Subcutaneous abdominal adipose tissue (tissue), 5 donors: ENCODE measurements at regions not wholly inside any gene's neighbourhood (a gene's known extent, or its start where the extent isn't known, plus 50 kb on each side); places are given as distances from the start of the nearest gene placed in this dataset.

ENCODE experiments used
- H3K27ac ChIP-seq: one replicate; pipeline ENCODE4 v1.7.0; 2013; ENCODE audit warnings: low read depth, mild to moderate bottlenecking, inconsistent platforms, low read length, moderate library complexity
- H3K27me3 ChIP-seq, 5 donors: one replicate each; pipeline ENCODE4 v1.7.0; 2013; ENCODE audit warnings: low read length in 5 of 5, inconsistent platforms in 1 of 5; ENCODE audit not compliant: control insufficient read depth in 5 of 5, insufficient read depth in 4 of 5
- H3K36me3 ChIP-seq, 5 donors: one replicate each; pipeline ENCODE4 v1.7.0; 2013; ENCODE audit warnings: low read length in 5 of 5; ENCODE audit not compliant: control insufficient read depth in 5 of 5, insufficient read depth in 5 of 5
- H3K4me1 ChIP-seq, 5 donors: one replicate each; pipeline ENCODE4 v1.7.0; 2013; ENCODE audit warnings: low read length in 5 of 5, mild to moderate bottlenecking in 3 of 5, moderate library complexity in 1 of 5; ENCODE audit not compliant: control insufficient read depth in 5 of 5, insufficient read depth in 5 of 5
- H3K4me3 ChIP-seq, 5 donors: one replicate each; pipeline ENCODE4 v1.7.0; 2013; ENCODE audit warnings: low read length in 5 of 5, low read depth in 1 of 5
- H3K9ac ChIP-seq, 5 donors: one replicate each; pipeline ENCODE4 v1.7.0; 2013; ENCODE audit warnings: low read length in 5 of 5, mild to moderate bottlenecking in 4 of 5, moderate library complexity in 3 of 5
- H3K9me3 ChIP-seq, 5 donors: one replicate each; pipeline ENCODE4 v1.7.0; 2013; ENCODE audit warnings: low read length in 5 of 5; ENCODE audit not compliant: control insufficient read depth in 5 of 5
- donor health status: healthy.
- donor health status: healthy.
- donor health status: healthy.
- donor health status: healthy.
- donor health status: healthy.

DNA sequence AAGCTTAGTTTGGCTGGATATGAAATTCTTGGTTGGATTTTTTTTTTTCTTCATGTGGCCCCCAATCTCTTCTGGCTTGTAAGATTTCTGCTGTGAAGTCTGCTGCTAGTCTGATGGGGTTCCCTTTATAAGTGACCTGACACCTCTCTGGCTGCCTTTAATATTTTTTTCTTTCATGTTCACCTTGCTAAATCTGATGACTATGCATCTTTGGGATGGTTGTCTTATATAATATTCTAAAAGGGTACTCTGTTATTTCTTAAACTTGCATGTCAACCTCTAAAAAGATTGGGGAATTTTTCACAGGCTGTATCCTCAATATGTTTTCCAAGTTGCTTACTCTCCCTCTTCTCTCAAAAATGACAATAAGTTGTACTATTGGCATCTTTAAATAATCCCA lies 500.0 kb downstream of the CAAP1 start:
- no peaks in the 10 kb centered on the region for H3K27me3 ChIP-seq
- peaks cover 0 to 19% (median 10%) of the 10 kb centered on the region in 5 donors for H3K9me3 ChIP-seq
- H3K9ac ChIP-seq: no peak overlapping the region
- no peak overlapping the region for H3K27ac ChIP-seq
- no peaks in the 10 kb centered on the region for H3K36me3 ChIP-seq
- no peaks in the 10 kb centered on the region for H3K4me1 ChIP-seq
- H3K4me3 ChIP-seq: no peak overlapping the region

DNA sequence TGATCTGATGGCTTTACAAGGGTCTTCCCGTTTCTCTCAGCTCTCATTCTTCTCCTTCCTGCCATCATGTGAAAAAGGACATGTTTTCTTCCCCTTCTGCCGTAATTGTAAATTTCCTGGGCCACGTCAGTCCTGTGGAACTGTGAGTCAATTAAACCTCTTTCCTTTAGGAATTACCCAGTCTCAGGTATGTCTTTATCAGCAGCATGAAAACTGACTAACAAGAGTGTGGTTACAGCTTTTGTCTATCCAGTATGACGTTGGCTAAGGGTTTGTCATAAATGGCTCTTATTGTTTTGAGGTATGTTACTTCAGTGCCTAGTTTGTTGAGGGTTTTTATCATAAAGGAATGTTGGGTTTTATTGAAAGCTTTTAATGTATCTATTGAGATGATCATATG lies 501.6 kb downstream of the CAAP1 start:
- H3K9ac ChIP-seq: no peak overlapping the region
- H3K27ac ChIP-seq: no peak overlapping the region
- no peak overlapping the region for H3K4me3 ChIP-seq
- H3K36me3 ChIP-seq: no peaks in the 10 kb centered on the region
- no peaks in the 10 kb centered on the region for H3K4me1 ChIP-seq
- H3K27me3 ChIP-seq: no peaks in the 10 kb centered on the region
- H3K9me3 ChIP-seq: peaks cover 0 to 19% (median 10%) of the 10 kb centered on the region in 5 donors

DNA sequence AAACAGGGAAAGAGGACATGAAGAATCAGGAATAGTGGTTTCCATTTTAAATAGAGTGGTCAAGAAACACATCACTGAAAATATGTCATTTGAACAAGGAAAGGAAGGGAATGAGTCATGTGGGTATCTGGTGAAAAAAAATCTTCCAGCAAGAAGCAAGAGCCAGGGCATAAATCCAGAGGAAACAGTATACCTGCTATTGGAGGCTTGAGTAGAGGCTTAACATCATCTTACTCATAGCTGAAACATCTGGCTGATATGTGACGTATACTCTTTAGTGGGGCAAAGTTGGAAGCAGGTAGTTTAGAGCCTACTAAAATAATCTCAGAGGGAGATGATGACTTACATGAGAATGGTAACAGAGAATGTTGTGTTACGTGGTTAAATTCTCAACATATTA lies 517.2 kb downstream of the CAAP1 start:
- Histone ChIP-seq H3K4me3 (no peak overlapping the region), H3K9ac (no peak overlapping the region), H3K4me1 (no peaks in the 10 kb centered on the region), H3K9me3 (no peaks in the 10 kb centered on the region), H3K27ac (no peak overlapping the region), H3K36me3 (no peaks in the 10 kb centered on the region), H3K27me3 (no peaks in the 10 kb centered on the region)

DNA sequence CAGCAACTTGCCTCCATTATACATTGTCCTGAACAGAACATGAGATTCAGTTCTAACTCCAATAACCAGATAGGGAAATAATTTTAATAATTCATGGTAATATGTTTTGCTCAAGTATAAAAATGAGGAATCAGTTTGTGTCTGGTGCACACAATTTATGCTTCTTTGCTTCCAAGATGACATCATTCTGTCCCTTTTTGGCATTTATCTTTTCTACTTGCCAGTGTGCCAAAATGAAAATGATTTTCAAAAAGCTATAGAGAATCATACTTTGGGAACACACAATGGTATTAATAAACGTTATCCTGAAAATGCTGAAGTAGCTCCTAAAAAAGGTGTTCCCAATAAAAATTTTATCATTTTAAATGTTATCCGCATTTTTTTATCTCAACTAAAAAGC lies 519.0 kb downstream of the CAAP1 start:
- no peaks in the 10 kb centered on the region for H3K27me3 ChIP-seq
- no peaks in the 10 kb centered on the region for H3K9me3 ChIP-seq
- H3K4me1 ChIP-seq: no peaks in the 10 kb centered on the region
- no peak overlapping the region for H3K9ac ChIP-seq
- H3K4me3 ChIP-seq: no peak overlapping the region
- H3K27ac ChIP-seq: no peak overlapping the region
- H3K36me3 ChIP-seq: no peaks in the 10 kb centered on the region

DNA sequence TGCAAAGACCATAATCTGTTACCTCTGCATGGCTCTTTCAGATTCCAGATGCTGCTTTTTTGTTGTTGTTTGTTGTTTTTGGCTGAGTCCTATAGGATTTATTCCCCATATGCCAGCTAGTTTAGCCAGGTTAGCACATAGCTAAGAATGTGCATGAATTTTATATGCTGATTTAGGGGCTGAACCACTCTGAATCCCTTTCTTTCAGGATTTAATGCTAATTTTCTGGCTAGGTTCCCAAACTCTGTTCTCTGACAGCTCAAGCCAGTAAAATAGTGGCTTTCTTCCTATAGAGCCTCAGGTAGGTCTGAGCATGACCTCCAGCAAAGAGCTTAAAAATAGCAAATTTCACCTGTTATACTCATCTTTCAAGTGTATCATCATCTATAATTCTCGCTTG lies 521.4 kb downstream of the CAAP1 start:
- Histone ChIP-seq H3K4me3 (no peak overlapping the region), H3K36me3 (no peaks in the 10 kb centered on the region), H3K27me3 (no peaks in the 10 kb centered on the region), H3K4me1 (no peaks in the 10 kb centered on the region), H3K9ac (no peak overlapping the region), H3K27ac (no peak overlapping the region), H3K9me3 (no peaks in the 10 kb centered on the region)

DNA sequence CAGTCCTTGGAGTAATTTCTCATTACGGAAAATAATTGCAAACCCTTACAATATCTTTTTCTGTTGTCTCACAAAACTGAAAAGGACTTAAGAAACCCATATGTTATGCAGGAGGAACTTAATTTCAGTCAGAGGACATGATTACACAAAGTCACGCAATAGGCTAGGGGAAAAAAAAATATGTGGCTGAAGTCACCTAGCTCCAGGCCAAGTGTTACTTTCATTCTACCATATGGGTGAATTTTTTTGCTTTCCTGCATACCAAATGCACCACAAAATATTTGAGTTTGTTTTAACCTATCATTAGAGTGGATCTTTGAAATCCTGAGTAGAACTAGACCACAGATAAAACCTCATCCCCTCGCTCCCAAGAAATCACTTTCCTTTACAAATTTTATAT lies 523.5 kb downstream of the CAAP1 start:
- no peaks in the 10 kb centered on the region for H3K4me1 ChIP-seq
- no peaks in the 10 kb centered on the region for H3K9me3 ChIP-seq
- no peaks in the 10 kb centered on the region for H3K27me3 ChIP-seq
- no peak overlapping the region for H3K9ac ChIP-seq
- H3K4me3 ChIP-seq: no peak overlapping the region
- no peak overlapping the region for H3K27ac ChIP-seq
- H3K36me3 ChIP-seq: no peaks in the 10 kb centered on the region

DNA sequence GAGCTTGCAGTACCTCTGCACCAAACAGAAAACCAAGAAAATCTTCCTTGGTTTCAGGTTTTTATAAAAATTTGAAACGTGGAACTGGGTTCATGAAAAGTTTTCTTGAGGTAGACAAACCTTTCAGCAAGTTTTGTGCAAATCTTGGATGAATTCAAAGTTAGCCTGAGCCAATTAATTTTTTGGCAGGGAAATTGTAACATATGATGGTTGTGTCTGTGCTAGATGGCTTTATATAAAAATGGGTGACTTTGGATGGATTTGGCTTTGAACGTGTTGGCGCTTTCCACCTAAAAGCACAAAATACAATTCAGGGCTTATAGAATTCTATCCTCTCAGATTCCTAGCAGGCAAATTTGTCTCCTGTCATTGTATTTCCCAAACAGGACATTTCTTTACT lies 524.4 kb downstream of the CAAP1 start:
- H3K9ac ChIP-seq: no peak overlapping the region
- no peaks in the 10 kb centered on the region for H3K9me3 ChIP-seq
- no peaks in the 10 kb centered on the region for H3K4me1 ChIP-seq
- no peak overlapping the region for H3K27ac ChIP-seq
- no peak overlapping the region for H3K4me3 ChIP-seq
- H3K27me3 ChIP-seq: no peaks in the 10 kb centered on the region
- H3K36me3 ChIP-seq: no peaks in the 10 kb centered on the region

DNA sequence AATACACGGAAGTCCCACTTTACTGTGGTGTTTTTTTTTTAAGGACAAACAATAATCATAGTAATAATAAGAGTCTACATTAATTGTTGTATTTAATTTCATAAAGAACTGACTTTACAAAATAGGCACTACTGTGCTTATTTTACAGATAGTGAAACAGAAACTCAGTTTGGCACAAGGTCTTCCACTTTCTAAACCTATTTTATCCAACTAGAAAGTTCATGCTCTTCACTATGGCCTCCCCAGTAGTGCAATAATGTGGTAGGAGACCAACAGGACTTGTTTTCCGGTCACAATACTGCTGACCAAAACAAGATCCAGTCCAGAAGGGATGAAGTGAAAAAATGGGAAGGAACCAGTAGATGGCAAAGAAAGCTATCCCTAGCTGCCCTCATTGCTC lies 531.6 kb downstream of the CAAP1 start:
- H3K4me1 ChIP-seq: no peaks in the 10 kb centered on the region
- H3K9me3 ChIP-seq: no peaks in the 10 kb centered on the region
- no peak overlapping the region for H3K4me3 ChIP-seq

DNA sequence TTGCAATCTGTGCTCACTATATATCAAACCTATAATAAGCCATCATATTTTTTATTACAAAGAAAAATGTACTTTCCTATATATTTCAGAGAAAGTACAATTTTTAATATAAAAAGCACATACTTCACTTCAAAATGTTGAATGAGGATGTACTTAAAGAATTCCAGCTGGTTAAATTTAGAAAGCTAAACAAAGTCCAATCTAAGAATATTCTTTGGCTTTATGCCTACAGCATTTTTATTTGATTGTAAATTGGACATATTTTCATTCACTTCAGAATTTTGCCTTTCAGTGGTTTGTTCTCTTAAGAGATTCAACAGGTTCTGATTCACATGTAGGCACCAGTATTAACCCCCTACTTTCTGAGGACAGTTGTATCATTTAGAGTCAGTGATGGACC lies 533.8 kb downstream of the CAAP1 start:
- Histone ChIP-seq H3K4me1 (no peaks in the 10 kb centered on the region), H3K9me3 (no peaks in the 10 kb centered on the region), H3K4me3 (no peak overlapping the region), H3K36me3 (no peaks in the 10 kb centered on the region), H3K27me3 (no peaks in the 10 kb centered on the region), H3K27ac (no peak overlapping the region), H3K9ac (no peak overlapping the region)

More for the DNA sequence above, 531.6 kb downstream of the CAAP1 start:
- no peak overlapping the region for H3K27ac ChIP-seq
- H3K27me3 ChIP-seq: no peaks in the 10 kb centered on the region
- no peaks in the 10 kb centered on the region for H3K36me3 ChIP-seq
- no peak overlapping the region for H3K9ac ChIP-seq

DNA sequence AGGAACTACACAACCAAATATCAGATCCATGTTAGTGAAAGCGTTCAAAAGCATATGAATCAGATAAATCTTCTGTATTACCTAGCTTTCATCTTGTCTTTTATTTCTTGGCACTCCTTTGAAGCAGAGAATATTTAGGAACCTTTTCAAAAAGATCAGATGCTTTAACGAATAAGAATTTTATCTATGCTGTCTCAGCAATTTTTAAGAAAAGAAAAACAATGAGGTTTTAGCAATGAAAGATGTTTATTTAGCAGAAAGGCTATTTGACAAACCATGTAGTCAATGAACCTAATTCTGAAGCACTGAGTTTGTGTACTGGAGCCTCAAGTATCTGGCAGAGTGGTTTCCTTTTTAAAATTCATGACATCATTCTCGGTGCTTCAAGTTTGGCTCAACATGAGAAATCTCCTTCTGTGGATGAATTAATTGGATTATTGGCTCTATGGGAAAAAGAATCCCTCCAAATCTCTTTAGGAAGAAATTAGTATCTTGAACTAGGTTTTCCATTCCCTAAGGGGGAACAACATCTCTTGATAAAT lies 534.7 kb downstream of the CAAP1 start:
- Histone ChIP-seq H3K4me3 (no peak overlapping the region), H3K27me3 (no peaks in the 10 kb centered on the region), H3K9ac (no peak overlapping the region), H3K27ac (no peak overlapping the region), H3K9me3 (no peaks in the 10 kb centered on the region), H3K36me3 (no peaks in the 10 kb centered on the region), H3K4me1 (no peaks in the 10 kb centered on the region)

DNA sequence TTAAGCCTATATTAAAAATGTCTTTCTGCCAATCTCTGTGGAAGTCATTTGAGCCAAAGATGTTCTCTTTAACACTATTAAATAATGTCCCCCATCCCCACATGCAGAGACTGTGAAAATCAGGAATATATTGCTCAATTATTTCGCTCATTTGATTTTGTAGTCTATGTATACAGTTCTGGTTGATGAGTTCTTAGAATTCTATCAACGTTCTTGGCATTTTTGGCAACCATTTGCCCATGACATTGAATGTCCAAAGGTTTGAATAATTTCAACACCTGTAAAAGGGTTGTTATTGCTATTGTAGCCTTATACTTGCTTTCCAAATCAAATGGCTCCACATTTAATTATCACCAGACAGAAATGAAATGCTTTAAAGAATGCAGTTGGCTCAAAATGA lies 536.1 kb downstream of the CAAP1 start:
- no peak overlapping the region for H3K9ac ChIP-seq
- no peaks in the 10 kb centered on the region for H3K36me3 ChIP-seq
- no peaks in the 10 kb centered on the region for H3K27me3 ChIP-seq
- no peak overlapping the region for H3K4me3 ChIP-seq
- no peaks in the 10 kb centered on the region for H3K4me1 ChIP-seq
- H3K9me3 ChIP-seq: no peaks in the 10 kb centered on the region
- H3K27ac ChIP-seq: no peak overlapping the region
